RKO (cell line): ENCODE measurements at regions not wholly inside any gene's neighbourhood (a gene's known extent, or its start where the extent isn't known, plus 50 kb on each side); places are given as distances from the start of the nearest gene placed in this dataset.

Experiments
- DNase-seq: peaks from one replicate; pipeline ENCODE4 v3.0.0-alpha.2; 2016; ENCODE audit warnings: low spot score

GRCh38 chr1:228922722-228923376 lies 187.6 kb downstream of the RHOU start:
- DNase-seq: no peak

GRCh38 chr1:228923973-228924686 lies 188.9 kb downstream of the RHOU start:
- DNase-seq: no peak

- no peak for DNase-seq
Observed at GRCh38 chr1:228925691-228926090, 190.4 kb downstream of the RHOU start.

GRCh38 chr1:228927421-228927820 lies 192.1 kb downstream of the RHOU start:
- no peak for DNase-seq

- no peak for DNase-seq
Observed at GRCh38 chr1:228927946-228928898, 192.9 kb downstream of the RHOU start.

- no peak for DNase-seq
Observed at GRCh38 chr1:228929476-228930027, 194.3 kb downstream of the RHOU start.

DNA sequence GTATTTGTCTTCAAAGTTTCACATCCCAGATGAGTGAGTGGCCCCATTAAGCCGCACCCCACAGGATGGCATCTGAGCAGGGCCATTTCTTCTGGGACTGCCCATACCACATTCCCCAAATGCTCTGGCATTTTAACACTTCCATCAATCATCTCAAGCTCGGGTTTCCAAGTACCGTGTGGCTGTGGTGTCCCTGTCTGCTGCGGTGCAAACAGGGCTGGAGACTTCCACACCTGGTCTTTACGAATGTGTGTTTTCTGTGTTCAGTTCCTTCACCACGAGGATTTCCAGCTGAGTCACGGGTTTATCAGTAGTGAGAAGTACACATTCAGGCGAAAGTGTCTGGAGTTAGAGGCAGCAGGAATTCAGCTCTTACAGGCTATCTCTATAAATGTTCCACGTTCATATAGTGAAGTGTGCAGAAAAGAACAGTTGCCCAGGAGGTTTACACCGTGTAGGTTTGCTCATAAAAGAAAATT lies 195.2 kb downstream of the RHOU start:
- DNase-seq: no peak

- DNase-seq: no peak
Observed at GRCh38 chr1:228933753-228934152, 198.5 kb downstream of the RHOU start.

DNA sequence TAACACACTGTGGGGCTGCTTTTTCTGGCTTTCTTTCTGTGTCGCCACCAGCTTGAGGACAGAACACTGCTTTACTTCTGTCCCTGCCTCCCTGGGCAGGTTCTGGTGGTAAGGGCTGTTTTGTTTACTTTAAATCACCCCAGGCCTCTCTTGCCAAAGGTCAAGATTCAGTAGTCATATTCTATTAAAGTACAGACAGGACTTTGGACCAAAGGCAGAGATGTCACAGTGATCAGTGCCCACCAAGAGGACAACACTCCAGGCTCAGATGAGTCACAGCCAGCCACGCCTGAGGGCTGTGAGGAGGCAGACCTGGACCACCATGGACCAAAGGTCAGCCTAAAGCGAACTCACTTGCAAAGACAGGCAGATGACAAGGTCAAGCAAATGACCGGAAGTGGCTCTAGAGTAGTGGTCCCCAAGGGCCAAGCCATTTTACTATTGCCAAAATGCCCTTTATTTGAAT lies 200.0 kb downstream of the RHOU start:
- DNase-seq: no peak

- no peak for DNase-seq
Observed at GRCh38 chr1:228935855-228936727, 200.8 kb downstream of the RHOU start.

DNA sequence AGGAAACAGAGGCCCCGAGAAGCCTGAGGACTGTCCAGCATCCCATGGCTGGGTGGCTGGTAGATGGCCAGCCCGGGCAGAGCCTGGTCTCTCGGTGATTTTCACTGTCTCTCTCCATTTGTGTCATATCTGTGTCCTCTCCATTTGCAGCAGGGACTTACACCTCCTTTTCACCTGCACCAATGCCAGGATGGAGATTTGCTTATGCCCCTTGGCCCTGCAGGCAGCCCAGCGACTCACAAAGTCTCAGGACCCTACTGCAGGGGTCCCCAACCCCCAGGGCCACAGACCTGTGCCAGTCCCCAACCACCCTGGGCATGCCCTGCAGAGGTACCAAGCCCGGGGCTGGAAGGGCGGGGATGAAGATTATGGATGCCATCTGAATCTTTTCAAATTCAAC lies 201.6 kb downstream of the RHOU start:
- DNase-seq: no peak

DNA sequence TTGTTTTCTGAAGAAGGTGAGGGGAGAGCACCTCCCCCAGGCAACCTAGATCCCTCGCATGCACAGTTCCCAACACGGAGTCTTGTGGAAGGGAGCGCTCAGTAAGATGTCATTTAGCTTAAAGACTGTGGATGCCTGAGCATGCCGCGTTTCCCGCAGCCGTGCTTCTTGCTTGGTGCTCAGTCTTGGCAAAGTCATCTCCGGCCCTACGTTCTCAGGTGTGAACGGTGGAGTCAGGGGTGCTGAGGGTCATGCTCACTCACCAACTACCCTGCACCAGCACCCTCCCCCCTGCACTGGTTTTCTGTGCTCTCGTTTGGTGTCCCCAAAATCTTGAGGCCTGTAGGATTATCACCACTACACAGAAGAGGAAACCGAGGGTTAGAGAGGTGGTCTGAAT lies 202.1 kb downstream of the RHOU start:
- DNase-seq: no peak

- no peak for DNase-seq
Observed at GRCh38 chr1:228937851-228938536, 202.7 kb downstream of the RHOU start.

DNA sequence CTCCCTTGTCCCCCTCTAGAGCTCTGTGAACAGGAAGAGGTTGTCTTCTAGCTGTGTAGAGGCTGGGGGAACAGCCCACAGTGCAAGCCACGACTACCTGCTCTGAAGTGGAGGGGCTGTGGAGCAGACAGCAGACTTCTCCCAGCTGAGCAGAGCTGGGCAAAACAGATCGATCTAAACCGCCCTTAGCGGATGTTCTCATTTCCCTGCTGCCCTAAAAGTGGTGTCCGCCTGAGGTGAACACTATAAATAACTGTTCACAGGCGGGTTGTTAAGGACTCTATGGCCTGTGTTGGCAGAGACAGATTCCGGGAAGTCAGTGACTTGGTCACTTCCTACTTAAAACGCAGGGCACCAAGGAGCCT lies 203.2 kb downstream of the RHOU start:
- DNase-seq: no peak

- no peak for DNase-seq
Observed at GRCh38 chr1:228939001-228939691, 203.9 kb downstream of the RHOU start.

DNA sequence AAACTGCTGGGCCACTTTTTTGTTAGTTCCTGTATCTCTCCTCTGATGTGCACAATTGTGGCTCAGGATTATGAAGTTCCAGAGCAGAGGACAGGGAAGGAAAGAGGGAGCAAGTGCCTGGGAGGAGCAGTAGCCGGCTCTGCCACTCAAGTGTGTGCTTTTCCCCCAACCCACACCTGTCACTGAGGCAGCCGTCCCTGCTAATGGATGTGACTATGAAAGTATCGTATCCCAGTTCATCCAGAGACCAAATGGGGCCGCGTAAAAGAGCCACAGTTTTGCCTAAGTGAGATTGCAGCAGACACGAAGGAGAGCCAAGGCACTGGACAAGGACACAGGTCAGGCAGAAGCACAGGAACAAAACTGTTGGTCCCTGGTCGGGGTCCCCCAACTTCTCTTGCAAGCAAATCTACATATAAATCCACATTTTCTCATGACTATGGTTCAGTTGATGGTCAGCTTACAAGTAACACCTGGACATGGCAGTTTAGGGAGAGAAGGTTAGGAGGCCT lies 204.7 kb downstream of the RHOU start:
- DNase-seq: no peak

DNA sequence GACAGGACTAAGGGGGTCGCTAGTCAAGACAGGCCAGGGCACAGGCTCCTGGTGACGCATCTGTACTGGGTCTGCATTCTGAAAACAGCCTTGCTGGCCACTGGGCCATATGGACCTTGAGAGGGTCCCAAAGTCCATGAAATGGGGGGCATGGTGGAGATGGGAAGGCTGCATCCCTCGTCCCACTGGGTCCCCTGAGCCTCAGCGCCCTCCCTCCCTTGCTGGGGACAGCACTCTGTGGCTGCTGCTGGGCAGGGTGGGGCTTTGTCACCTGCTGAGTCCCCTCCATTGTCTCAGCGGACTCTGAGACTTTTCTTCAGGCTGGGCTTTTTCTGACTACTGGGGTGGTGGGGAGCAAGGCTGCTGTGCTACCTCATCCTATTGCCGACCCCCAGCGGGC lies 205.2 kb downstream of the RHOU start:
- DNase-seq: no peak

DNA sequence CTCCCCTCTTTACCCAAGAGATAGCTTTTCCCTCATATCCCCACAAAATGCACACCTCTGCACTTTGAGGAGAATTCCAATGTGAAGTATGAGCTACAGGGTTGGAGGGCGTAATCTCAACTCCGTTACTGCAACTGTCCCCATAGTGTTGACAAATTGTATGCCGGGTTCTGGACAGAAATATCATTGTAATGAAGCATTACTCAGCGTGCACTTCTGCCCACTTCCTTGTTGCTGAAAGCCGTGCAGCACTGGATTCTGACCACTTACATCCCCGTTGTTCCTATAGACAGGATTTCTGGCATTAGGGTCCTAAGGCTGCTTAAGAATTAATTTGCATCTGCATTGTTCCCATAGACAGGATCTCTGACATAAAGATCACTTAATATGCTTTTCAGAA lies 205.6 kb downstream of the RHOU start:
- no peak for DNase-seq

- no peak for DNase-seq
Observed at GRCh38 chr1:228941666-228942065, 206.4 kb downstream of the RHOU start.

DNA sequence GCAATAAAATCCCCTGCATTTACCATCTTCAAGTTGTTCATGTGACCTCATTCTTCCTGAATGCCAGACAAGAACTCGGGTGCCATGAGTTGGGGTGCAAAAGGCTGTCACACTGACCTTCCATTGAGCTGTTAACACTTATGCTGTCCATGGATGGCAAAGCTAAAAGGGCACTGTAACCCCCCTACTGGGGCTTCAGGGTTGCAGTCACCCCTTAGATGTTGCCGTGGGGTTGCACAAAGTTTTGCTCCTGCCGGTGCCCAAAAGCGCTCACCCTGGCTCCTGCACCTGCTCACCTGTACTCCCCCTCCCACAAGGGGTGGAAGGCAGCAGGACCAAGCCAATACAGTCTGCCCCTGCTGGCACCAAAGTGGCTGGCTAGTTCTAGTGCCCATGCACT lies 208.2 kb downstream of the RHOU start:
- no peak for DNase-seq
